ENCODE measurements at regions not wholly inside any gene's neighbourhood (a gene's known extent, or its start where the extent isn't known, plus 50 kb on each side); places are given as distances from the start of the nearest gene placed in this dataset.

DNA sequence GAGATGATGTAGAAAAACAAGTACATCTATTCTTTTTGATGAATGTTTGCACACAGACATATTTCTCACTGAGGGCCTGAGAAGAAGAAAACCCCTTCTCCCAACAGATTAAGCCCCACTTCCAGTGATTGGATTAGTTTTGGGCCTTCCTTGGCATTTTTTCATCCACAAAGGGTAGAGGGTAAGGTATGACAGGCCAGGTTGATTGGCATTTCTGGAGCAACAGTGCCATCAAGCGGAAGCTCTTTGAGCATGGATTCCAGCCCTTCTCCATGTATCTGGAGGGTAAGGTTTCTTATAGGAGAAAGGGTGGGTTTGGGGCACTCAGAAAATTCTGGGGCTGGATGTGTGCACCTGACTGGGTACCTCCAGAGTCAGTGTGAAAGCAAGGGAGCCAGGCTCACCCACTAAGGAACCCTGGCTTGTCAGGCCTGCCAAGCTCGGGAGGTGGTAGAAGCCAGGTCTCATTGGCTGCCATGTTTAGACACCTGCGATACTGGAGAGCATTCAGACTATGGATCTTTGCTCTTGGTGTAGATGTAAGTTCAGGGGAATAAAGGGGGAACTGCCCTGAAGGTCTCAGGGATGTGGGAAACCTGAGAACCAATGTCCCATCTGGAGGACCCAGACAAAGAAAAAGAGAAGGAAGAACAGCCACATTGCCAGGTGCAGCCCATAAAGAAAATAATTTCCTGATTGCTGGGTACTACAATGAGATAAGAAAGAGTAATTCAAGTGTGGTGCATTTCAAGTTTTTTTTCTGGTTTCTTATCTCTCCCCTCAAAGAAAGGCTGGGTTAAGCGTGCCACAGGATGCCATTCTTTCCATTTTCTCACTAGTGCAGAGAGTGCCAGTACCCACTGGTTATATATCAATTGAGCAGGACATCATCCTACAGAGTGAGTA, 222.3 kb upstream of the AGTR2 start:
- Histone ChIP-seq H4K20me1 (ENCODE audit: insufficient read depth) (no peaks in the 10 kb centered on the region), H2AFZ (ENCODE audit: low read depth, low read length, poor library complexity, severe bottlenecking) (no peak overlapping the region), H3K9me2 (ENCODE audit: insufficient read depth) (no peaks in the 10 kb centered on the region), H3K4me2 (ENCODE audit: low read length) (no peak overlapping the region), H3K9me3 (ENCODE audit: control insufficient read depth in 1 of 2, insufficient read depth in 1 of 2, low read depth in 1 of 2, low read length in 2 of 2) (no peaks in the 10 kb centered on the region), H3K4me3 (replicated peaks in 1 of 2; ENCODE audit: low read depth in 1 of 2, low read length in 2 of 2) (no peak overlapping the region), H3K4me1 (ENCODE audit: control insufficient read depth in 1 of 2, insufficient read depth in 2 of 2, low read length in 2 of 2) (no peaks in the 10 kb centered on the region), H3K9ac (ENCODE audit: low read length) (no peak overlapping the region), H3K27ac (ENCODE audit: low read depth, low read length) (no peak overlapping the region), H3K36me3 (ENCODE audit: control insufficient read depth in 1 of 2, insufficient read depth in 2 of 2, low read length in 2 of 2) (no peaks in the 10 kb centered on the region), H3K79me2 (ENCODE audit: insufficient read depth, low read length) (peaks cover 68% of the 10 kb centered on the region), H3K27me3 (ENCODE audit: insufficient read depth, low read length) (no peaks in the 10 kb centered on the region)
- DNase-seq (ENCODE audit: low read depth, low spot score) (no peak), ATAC-seq (no peak)
- TF ChIP-seq ZBTB33 (IDR thresholded peaks at IDR 0.05; ENCODE audit: extremely low read depth, insufficient replicate concordance, low read length): no peak
- TF ChIP-seq, protein P1, sequence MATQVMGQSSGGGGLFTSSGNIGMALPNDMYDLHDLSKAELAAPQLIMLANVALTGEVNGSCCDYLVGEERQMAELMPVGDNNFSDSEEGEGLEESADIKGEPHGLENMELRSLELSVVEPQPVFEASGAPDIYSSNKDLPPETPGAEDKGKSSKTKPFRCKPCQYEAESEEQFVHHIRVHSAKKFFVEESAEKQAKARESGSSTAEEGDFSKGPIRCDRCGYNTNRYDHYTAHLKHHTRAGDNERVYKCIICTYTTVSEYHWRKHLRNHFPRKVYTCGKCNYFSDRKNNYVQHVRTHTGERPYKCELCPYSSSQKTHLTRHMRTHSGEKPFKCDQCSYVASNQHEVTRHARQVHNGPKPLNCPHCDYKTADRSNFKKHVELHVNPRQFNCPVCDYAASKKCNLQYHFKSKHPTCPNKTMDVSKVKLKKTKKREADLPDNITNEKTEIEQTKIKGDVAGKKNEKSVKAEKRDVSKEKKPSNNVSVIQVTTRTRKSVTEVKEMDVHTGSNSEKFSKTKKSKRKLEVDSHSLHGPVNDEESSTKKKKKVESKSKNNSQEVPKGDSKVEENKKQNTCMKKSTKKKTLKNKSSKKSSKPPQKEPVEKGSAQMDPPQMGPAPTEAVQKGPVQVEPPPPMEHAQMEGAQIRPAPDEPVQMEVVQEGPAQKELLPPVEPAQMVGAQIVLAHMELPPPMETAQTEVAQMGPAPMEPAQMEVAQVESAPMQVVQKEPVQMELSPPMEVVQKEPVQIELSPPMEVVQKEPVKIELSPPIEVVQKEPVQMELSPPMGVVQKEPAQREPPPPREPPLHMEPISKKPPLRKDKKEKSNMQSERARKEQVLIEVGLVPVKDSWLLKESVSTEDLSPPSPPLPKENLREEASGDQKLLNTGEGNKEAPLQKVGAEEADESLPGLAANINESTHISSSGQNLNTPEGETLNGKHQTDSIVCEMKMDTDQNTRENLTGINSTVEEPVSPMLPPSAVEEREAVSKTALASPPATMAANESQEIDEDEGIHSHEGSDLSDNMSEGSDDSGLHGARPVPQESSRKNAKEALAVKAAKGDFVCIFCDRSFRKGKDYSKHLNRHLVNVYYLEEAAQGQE (IDR thresholded peaks at IDR 0.05; ENCODE audit: low read depth): no peak
- TF ChIP-seq, protein P2, sequence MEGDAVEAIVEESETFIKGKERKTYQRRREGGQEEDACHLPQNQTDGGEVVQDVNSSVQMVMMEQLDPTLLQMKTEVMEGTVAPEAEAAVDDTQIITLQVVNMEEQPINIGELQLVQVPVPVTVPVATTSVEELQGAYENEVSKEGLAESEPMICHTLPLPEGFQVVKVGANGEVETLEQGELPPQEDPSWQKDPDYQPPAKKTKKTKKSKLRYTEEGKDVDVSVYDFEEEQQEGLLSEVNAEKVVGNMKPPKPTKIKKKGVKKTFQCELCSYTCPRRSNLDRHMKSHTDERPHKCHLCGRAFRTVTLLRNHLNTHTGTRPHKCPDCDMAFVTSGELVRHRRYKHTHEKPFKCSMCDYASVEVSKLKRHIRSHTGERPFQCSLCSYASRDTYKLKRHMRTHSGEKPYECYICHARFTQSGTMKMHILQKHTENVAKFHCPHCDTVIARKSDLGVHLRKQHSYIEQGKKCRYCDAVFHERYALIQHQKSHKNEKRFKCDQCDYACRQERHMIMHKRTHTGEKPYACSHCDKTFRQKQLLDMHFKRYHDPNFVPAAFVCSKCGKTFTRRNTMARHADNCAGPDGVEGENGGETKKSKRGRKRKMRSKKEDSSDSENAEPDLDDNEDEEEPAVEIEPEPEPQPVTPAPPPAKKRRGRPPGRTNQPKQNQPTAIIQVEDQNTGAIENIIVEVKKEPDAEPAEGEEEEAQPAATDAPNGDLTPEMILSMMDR (IDR thresholded peaks at IDR 0.05 in 2 of 3, conservative IDR thresholded peaks at IDR 0.05 in 1 of 3; ENCODE audit: borderline replicate concordance in 1 of 3, insufficient read depth in 1 of 3, low read depth in 2 of 3, low read length in 2 of 3): no peak
- TF ChIP-seq ZFX (IDR thresholded peaks at IDR 0.05): no peak
- no peak for TF ChIP-seq ZNF274 (IDR thresholded peaks at IDR 0.05; ENCODE audit: low read depth, low read length)
- no peak for TF ChIP-seq EZH2 (IDR thresholded peaks at IDR 0.05)
- no peak for TF ChIP-seq EZH2phosphoT487 (IDR thresholded peaks at IDR 0.05; ENCODE audit: borderline replicate concordance)
- TF ChIP-seq SIN3A (IDR thresholded peaks at IDR 0.05; ENCODE audit: low read depth): no peak
- no peak for TF ChIP-seq EGR1 (IDR thresholded peaks at IDR 0.05; ENCODE audit: low read depth)
- no peak for TF ChIP-seq JUND (IDR thresholded peaks at IDR 0.05)
- TF ChIP-seq ELF1 (IDR thresholded peaks at IDR 0.05; ENCODE audit: borderline replicate concordance, low read depth): no peak
- no peak for TF ChIP-seq CEBPB (IDR thresholded peaks at IDR 0.05; ENCODE audit: low read depth)
- TF ChIP-seq YY1 (IDR thresholded peaks at IDR 0.05; ENCODE audit: extremely low read depth, insufficient replicate concordance, low read depth, low read length): no peak
- no peak for TF ChIP-seq CBX3 (IDR thresholded peaks at IDR 0.05; ENCODE audit: low read depth)
- no peak for TF ChIP-seq FOSL1 (IDR thresholded peaks at IDR 0.05; ENCODE audit: low read depth)
- no peak for TF ChIP-seq MAX (IDR thresholded peaks at IDR 0.05)
- TF ChIP-seq RAD21 (IDR thresholded peaks at IDR 0.05; ENCODE audit: low read depth): no peak
- TF ChIP-seq POLR2AphosphoS5 (IDR thresholded peaks at IDR 0.05; ENCODE audit: low read depth, low read length): no peak
- intact Hi-C loops (cut with micrococcal nuclease): no loop called here
- ChIA-PET CTCF (no interaction called here), RAD21 (ENCODE audit: low non-redundant PET in 1 of 2, low total read pairs in 2 of 2, uncharacterized antibody in 2 of 2, unreplicated experiment in 2 of 2) (no interaction called here), POLR2A (no interaction called here)
- BruUV-seq (replicated peaks): no TSS peak
